HG02981 (cell line): ENCODE measurements at regions not wholly inside any gene's neighbourhood (a gene's known extent, or its start where the extent isn't known, plus 50 kb on each side); places are given as distances from the start of the nearest gene placed in this dataset.

Source experiments
- ATAC-seq: cut with Tn5 transposase; IDR thresholded peaks from one replicate; pipeline ENCODE4 v1.9.1; 2021; ENCODE audit warnings: mild to moderate bottlenecking, moderate library complexity; ENCODE audit not compliant: unreplicated experiment

DNA sequence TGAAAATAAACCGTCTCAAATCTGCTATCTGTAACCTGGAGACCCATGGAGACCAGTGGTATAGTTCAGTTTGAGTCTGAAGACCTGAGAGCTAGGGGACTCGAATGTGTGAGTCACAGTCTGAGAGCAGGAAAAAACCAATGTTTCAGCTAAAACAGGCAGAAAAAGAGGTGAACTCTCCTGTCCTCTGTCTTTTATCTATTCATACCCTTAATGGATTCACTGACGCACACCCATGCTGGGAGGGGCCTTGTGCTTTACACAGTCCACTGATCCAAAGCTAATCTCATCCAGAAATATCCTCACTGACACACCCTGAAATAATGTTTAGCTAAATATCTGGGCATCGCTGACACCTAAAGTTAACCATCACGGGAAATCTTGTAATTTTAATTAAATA is 297.9 kb downstream of the GPM6A start:
- ATAC-seq = no peak

DNA sequence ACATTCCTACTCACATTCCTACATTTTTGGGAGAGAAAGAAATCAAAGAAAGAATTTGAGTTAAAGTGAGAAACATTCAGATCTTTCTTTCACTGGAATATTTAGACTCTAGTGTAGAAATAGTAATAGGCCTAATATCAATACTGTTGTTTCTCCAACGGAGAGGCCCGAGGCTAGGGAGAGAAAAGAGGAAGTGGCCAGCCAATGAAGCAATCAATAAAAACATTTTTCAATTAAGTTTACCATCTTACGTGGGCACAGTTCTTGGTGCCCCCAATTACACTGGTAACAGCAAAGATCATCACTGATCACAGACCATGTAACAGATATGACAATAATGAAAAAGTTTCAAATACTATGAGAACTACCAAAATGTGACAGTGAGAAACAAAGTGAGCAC is 281.4 kb downstream of the GPM6A start:
- no peak for ATAC-seq

DNA sequence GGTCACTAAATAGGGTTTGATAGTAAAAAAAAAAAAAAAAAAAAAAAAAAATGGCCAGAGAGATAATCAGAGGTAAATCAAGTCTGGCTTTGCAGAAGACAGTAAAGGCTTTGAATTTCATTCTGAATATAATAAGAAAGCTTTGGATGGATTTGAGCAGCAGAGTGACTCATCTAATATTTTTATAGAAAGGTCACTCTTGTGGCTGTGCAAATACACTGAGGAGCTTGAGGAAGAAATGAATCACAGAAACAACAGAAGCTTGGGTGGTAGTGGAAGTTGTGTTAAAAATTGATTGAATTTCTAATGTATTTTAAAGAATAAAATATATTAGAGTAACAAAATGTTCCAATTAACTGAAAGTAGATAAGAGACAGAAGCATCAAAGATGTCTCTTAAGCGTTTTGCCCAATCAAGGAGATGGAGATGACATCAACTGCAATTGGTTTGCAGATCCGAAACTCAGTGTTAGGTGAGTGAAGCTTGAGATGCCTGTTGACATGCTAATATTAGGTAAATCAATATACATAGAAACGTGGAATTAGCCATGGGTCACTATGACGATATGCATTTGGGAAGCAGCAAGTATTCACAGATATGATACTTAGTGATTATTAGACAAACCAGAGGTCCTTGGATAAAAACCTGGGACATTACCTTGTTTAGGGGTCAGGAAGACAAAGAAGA is 280.5 kb downstream of the GPM6A start:
- ATAC-seq = no peak

DNA sequence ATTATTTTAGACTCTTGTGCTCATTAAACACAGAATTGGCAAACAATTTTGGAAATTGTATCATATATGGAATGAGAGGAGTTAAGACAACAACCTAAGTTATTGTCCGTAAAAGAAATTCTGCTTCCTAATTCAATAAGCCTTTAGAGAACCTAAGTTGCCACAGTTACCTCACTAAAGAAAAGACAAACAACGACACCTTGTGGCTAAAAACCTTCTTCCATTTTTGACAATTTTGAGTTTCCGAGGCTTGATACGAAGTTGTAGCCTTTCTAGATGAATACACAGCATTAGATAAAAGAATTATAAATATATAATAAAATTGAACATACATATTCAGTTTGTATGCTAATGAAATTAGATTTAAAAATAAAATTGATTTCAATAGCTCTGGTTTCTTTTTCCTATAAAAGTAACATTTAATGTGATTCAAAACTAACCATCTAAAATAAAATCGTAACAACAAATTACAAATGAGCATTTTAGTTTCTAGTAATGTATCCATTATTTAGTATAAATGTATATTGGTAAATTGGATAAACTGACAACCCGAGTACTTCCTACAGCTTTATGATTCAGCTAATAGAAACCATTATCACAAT is 275.1 kb downstream of the GPM6A start:
- peak; percentile 79 for ATAC-seq

DNA sequence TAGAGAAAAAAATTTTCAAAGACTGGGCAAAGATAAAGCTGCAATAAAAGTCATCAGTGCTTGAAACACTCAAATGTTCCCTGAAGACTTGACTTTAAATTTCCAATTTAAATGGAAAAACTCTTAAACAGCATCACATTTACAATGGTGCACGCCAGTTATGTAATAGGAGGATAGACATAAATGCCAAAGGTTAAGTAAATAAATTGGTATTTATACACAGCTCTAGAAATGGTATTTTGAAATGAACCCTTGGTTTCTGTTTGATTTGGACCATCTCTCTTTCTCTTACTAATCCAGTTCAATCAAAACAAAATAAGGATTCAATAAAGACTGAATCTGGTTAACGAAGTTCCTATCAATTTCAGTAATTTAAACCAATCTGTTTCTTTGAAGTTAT is 272.6 kb downstream of the GPM6A start:
- no peak for ATAC-seq

DNA sequence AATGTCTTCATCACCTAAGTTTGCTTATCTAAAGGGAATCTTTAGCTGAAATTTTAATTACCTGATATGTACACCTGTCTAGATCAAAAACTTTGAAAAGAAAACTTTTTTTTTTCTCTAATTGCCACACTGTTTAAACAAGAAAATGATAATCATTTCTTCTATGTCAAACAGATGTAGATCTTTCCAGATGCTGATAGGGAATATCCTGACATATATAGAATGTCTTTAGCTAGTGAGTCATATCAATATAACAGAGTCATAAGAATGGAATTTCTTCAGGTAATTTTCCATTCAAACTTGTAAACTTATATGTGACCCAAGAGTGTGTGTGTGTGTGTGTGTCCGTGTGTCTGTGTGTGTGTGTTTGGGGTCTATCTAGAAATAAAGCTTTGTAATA is 271.9 kb downstream of the GPM6A start:
- ATAC-seq = no peak

DNA sequence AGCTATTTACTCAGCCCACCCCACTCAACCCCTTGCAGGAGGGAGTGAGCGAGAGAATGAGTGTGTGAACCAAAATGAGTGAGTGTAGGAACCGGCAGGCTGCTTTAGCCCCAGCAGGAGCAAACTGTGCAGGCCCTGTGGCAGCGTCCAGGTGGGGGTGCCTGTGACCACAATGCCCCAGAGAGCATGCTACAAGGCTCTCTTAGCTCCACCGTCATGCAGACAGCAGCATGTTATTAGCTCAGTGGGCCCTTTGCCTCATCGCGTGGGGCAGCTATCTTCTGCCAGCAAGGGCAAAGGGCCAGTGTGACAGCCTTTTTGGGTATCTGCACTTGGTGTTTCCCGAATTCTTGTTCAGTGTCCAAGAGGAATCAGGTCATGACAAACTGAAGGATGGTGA is 271.3 kb downstream of the GPM6A start:
- ATAC-seq = no peak

DNA sequence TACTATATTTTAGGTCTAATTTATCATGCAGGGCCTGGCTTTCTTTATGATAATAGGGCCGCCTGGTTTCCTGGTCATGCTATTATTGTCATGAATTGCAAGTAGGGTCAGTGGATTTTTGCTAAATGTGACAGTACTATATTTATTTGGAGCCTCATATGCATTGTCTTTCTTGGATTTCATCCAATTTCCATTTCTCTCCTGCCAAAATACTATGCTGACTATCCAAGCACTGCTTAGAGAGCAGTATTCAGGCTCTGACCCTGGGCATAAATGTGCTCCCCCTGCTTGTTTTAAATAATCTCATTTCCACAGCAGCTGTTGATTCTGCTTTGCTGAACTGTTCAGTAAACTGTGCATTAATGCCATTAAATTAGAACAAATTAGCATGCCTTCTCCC is 269.3 kb downstream of the GPM6A start:
- ATAC-seq = no peak

DNA sequence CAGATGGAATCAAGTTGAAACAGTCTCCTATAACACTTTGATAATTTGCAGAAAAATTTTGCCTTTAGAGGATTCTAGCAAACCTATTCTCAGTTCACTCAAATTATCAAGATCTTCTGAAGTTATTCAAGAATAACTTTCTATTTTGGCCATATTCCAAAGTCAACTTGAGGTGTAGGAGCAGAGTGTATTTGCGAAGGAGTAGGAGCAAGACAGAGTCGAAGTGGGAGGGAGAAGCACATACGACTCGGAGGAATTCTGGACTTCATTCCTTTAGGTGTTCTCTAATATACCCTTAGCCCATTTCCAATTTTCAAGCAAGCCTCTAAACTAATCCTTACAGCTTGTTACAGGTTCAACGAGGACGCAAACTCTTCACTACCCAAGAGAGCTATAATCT is 252.9 kb downstream of the GPM6A start:
- no peak for ATAC-seq

DNA sequence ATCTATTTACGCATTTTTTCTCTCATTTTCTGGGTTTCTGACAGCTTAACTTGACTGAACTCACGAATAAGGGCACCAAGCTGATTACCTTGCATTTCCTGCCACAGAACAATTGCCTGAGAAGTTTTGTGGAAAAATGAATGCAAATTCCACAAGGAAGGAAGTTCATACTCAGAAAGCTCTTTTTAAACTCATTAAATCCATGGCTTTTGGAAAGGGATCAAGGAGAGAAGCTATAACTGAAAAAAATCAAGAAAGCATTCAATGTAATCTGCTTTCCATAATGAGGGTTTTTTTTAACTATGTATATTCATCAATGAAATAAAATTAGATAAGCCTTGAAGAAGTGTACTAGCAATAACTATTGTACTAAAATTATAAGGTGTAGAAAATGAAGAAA is 252.5 kb downstream of the GPM6A start:
- ATAC-seq = no peak

DNA sequence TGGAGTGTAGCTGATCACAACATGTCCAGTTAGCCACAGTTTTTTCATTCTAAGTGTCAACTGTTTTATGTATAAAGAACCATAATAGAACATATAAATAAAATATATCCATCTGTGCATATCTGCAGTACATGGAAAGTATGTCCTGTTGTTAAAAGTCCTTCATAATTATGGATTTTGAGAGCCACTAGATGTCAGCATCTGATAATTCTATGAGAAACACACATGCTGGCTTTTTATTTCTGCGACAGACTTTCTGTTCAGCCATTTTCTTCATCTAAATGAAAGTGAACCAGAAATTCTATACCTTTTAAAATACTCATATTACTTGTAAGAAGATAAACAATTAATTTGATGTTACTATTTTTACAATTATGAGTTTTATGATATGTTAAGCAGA is 251.5 kb downstream of the GPM6A start:
- ATAC-seq = no peak

DNA sequence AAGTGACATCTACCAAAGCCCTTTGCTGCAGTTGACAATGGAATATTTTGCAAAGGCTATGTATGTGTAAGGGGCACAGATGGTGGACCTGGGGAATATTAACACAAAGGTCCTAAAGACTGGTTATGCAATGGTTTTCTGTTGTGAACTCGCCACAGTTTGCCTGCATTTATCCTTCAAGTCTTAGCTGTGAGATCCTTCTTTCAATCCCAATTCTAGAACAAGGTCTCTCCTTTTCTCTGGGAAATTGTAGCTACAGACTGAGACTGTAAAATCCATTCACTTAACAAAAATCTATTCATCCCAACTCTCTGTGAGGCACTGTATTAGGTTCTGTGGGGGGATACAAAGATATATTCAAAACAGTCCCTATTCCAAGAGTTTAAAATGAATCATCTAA is 250.4 kb downstream of the GPM6A start:
- ATAC-seq = no peak

DNA sequence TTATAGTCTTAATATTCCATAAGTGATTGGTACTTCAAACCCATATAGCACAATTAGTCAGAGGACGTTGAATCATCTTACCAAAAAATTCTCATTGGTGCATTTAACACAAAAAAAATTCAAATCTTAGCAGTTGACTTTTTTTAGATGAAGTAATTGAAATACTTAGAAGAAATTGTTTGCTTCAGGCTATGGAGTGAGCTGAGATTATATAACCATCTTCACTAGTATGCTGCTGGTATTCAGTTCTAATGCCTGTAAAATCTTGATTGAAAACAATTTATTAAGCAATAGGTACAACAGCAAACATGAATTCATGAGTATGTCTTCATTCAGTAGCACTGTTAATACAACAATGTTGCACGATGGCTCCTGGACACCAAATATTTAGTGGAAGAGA is 250.0 kb downstream of the GPM6A start:
- ATAC-seq = no peak

DNA sequence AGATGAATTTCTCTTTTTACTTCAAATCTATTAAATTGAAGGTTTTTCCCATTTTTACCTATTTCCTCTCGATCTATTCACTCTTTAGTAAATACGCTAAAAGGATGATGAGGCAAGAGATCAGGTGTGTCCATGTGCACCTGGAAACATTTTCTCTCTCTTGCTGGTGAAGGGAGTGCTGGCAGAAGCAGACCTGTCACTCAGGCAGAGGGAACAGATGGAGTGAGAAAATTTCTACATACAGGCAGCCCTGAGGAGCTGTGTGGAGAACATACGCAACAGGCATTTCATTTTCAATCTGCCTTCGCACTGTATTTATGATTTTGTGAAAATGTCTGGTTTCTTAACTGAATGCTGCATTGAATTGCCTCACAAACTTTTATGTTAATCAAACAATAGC is 249.5 kb downstream of the GPM6A start:
- ATAC-seq = no peak
